Esophagus squamous epithelium (tissue), 5 donors: ENCODE measurements at regions not wholly inside any gene's neighbourhood (a gene's known extent, or its start where the extent isn't known, plus 50 kb on each side); places are given as distances from the start of the nearest gene placed in this dataset.

Source experiments
- DNase-seq: peaks from one replicate; lab custom pipeline; 2025; lab: John Stamatoyannopoulos, UW
- H3K27ac ChIP-seq, 4 donors: fragments of 200-600 bp; sonication (generic); one replicate each; pipeline ENCODE4 v1.5.1; 2016 to 2019; ENCODE audit warnings: mild to moderate bottlenecking in 1 of 4
- H3K27me3 ChIP-seq, 4 donors: fragments of 200-600 bp; sonication (generic); 1 replicate in 3 of 4; 2 replicates in 1 of 4; pipeline versions ENCODE4 v1.5.1 to v1.6.0; 2017 to 2021; ENCODE audit warnings: antibody characterized with exemption in 1 of 4
- H3K36me3 ChIP-seq, 3 donors: fragments of 200-600 bp; sonication (generic); one replicate each; pipeline ENCODE4 v1.5.1; 2016 to 2019
- H3K4me1 ChIP-seq, 3 donors: fragments of 200-600 bp; sonication (generic); one replicate each; pipeline ENCODE4 v1.5.1; 2017 to 2019
- H3K4me3 ChIP-seq, 4 donors: fragments of 200-600 bp; sonication (generic); 1 replicate in 3 of 4; 2 replicates in 1 of 4; pipeline ENCODE4 v1.5.1; 2016 to 2019; ENCODE audit warnings: mild to moderate bottlenecking in 2 of 4, moderate library complexity in 1 of 4
- H3K9me3 ChIP-seq, 3 donors: fragments of 200-600 bp; sonication (generic); one replicate each; pipeline ENCODE4 v1.5.1; 2016 to 2019
- CTCF ChIP-seq, 6 experiments: fragments of 450-650 bp in 4 of 6; fragments of 200-600 bp in 2 of 6; sonication (generic) in 2 of 6; IDR thresholded peaks; one replicate each; pipeline ENCODE4 v1.5.1; 2016 to 2019; ENCODE audit warnings: antibody characterized with exemption in 6 of 6, mild to moderate bottlenecking in 4 of 6, moderate library complexity in 4 of 6
- POLR2A ChIP-seq, 4 donors: fragments of 450-650 bp; IDR thresholded peaks; one replicate each; pipeline ENCODE4 v1.6.1; 2017; ENCODE audit warnings: antibody characterized with exemption in 4 of 4, mild to moderate bottlenecking in 4 of 4, moderate library complexity in 3 of 4
- WGBS, 2 donors: methylation state at CpG; one replicate each; pipeline ENCODE4 v1.1.5; 2018; 5-methylcytosine and 5-hydroxymethylcytosine counted together
- intact Hi-C: fragments of 100-400 bp; cut with DNase I; formaldehyde crosslinking; loops from one replicate; pipeline ENCODE4 v1.15.0; 2022
- donor health status: DM: yes; HTN: yes; CAD: no.

- TF ChIP-seq POLR2A (IDR thresholded peaks at IDR 0.05), result no peak
- TF ChIP-seq CTCF (IDR thresholded peaks at IDR 0.05), result no peak
- Histone ChIP-seq H3K4me1 (no peaks in the 10 kb centered on the region), H3K4me3 (no peak overlapping the region), H3K9me3 (no peaks in the 10 kb centered on the region), H3K36me3 (no peaks in the 10 kb centered on the region), H3K27me3 (no peaks in the 10 kb centered on the region), H3K27ac (no peak overlapping the region)
- intact Hi-C loops, result no loop called here
- WGBS, 2 donors, result 73 to 76% methylated on average over 7 of the region's 7 CpGs
- DNase-seq, result no peak
Observed at GRCh38 chr10:83607959-83608745, 531.2 kb upstream of the GHITM start.

- H3K4me1 ChIP-seq, result no peaks in the 10 kb centered on the region
- H3K27ac ChIP-seq, result no peak overlapping the region
- H3K27me3 ChIP-seq, result no peaks in the 10 kb centered on the region
- 35 to 43% methylated on average over 4 of the region's 4 CpGs for WGBS, 2 donors
- intact Hi-C loops, result no loop called here
- TF ChIP-seq POLR2A (IDR thresholded peaks at IDR 0.05) (no peak), CTCF (IDR thresholded peaks at IDR 0.05) (no peak)
- H3K9me3 ChIP-seq, result no peaks in the 10 kb centered on the region
- no peak overlapping the region for H3K4me3 ChIP-seq
- H3K36me3 ChIP-seq, result no peaks in the 10 kb centered on the region
- no peak for DNase-seq
Observed at GRCh38 chr10:83612050-83612449, 527.3 kb upstream of the GHITM start.

DNA sequence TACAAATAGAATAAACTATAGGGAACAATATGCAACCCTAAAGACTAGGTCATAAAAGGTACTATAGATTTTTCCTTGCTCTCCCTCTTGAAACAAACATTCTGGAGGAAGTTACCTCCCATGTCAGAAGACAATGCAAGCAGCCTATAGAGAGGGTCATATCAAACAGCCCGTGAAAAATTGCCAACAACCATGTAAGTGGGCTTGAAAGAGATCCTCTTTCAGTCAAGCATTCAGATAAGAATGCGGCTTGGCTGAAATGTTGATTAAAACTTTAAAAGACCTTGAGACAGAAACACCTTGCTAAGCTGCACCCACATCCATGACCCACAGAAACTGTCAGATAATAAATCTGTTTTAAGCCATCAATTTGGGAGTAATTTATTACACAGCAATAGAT, 526.6 kb upstream of the GHITM start:
- DNase-seq, result no peak
- Histone ChIP-seq H3K4me3 (no peak overlapping the region), H3K27me3 (no peaks in the 10 kb centered on the region), H3K4me1 (no peaks in the 10 kb centered on the region), H3K9me3 (no peaks in the 10 kb centered on the region), H3K27ac (no peak overlapping the region), H3K36me3 (no peaks in the 10 kb centered on the region)
- TF ChIP-seq CTCF (IDR thresholded peaks at IDR 0.05) (no peak), POLR2A (IDR thresholded peaks at IDR 0.05) (no peak)
- intact Hi-C loops, result no loop called here
- whole genome bisulfite sequencing, 2 donors, result 48 to 49% methylated on average over 2 of the region's 2 CpGs

- Histone ChIP-seq H3K27me3 (no peaks in the 10 kb centered on the region), H3K27ac (no peak overlapping the region), H3K9me3 (no peaks in the 10 kb centered on the region), H3K36me3 (no peaks in the 10 kb centered on the region), H3K4me3 (no peak overlapping the region), H3K4me1 (no peaks in the 10 kb centered on the region)
- no peak for DNase-seq
- 67 to 73% methylated on average over 1 of the region's 1 CpG for WGBS, 2 donors
- intact Hi-C loops, result no loop called here
- TF ChIP-seq CTCF (IDR thresholded peaks at IDR 0.05) (no peak), POLR2A (IDR thresholded peaks at IDR 0.05) (no peak)
Observed at GRCh38 chr10:83617172-83617571, 522.1 kb upstream of the GHITM start.

GRCh38 chr10:83617692-83618545, 521.4 kb upstream of the GHITM start:
- WGBS, 2 donors, result 37 to 39% methylated on average over 5 of the region's 5 CpGs
- DNase-seq, result no peak
- Histone ChIP-seq H3K4me1 (no peaks in the 10 kb centered on the region), H3K27me3 (no peaks in the 10 kb centered on the region), H3K36me3 (no peaks in the 10 kb centered on the region), H3K9me3 (no peaks in the 10 kb centered on the region), H3K27ac (no peak overlapping the region), H3K4me3 (no peak overlapping the region)
- TF ChIP-seq POLR2A (IDR thresholded peaks at IDR 0.05) (no peak), CTCF (IDR thresholded peaks at IDR 0.05) (no peak)
- intact Hi-C loops, result no loop called here
